OCI-LY1 (cell line): ENCODE measurements at regions not wholly inside any gene's neighbourhood (a gene's known extent, or its start where the extent isn't known, plus 50 kb on each side); places are given as distances from the start of the nearest gene placed in this dataset.
"Not testable (repeated sequence)": the region's sequence is repeated elsewhere in the genome, so short reads cannot be mapped to it uniquely, and the experiment has no call there.

ENCODE experiments used
- CTCF ChIP-seq: fragments of 200-600 bp; sonication (generic), shearing (Covaris generic); IDR thresholded peaks from 2 replicates; pipeline ENCODE4 v1.5.1; 2017; ENCODE audit warnings: mild to moderate bottlenecking, antibody characterized with exemption, low read length, moderate library complexity, mixed read lengths
- EZH2 ChIP-seq: fragments of 200-600 bp; sonication (generic), shearing (Covaris generic); IDR thresholded peaks from 2 replicates; pipeline ENCODE4 v1.8.0; 2017; ENCODE audit warnings: borderline replicate concordance, mixed run types, mild to moderate bottlenecking, antibody characterized with exemption, low read length, moderate library complexity, mixed read lengths

GRCh38 chr12:60236416-60236815 is 640.6 kb downstream of the SLC16A7 start:
- TF ChIP-seq CTCF, EZH2: not testable (repeated sequence)
